SJCRH30 (cell line): ENCODE measurements at regions not wholly inside any gene's neighbourhood (a gene's known extent, or its start where the extent isn't known, plus 50 kb on each side); places are given as distances from the start of the nearest gene placed in this dataset.

Experiments
- DNase-seq, 2 experiments: peaks; one replicate each; pipeline ENCODE4 v3.0.0-alpha.2; 2015 to 2020
- H3K27ac ChIP-seq: fragments of 250-450 bp; sonication (Bioruptor Pico); 2 replicates; pipeline ENCODE4 v1.5.1; 2020; ENCODE audit warnings: mild to moderate bottlenecking, moderate library complexity
- H3K27me3 ChIP-seq: fragments of 250-450 bp; sonication (Bioruptor Pico); 2 replicates; pipeline ENCODE4 v1.5.1; 2020; ENCODE audit warnings: mild to moderate bottlenecking, moderate library complexity
- H3K36me3 ChIP-seq: fragments of 250-450 bp; sonication (Bioruptor Pico); 2 replicates; pipeline ENCODE4 v1.5.1; 2020; ENCODE audit warnings: mild to moderate bottlenecking, moderate library complexity
- H3K4me1 ChIP-seq: fragments of 250-450 bp; sonication (Bioruptor Pico); 2 replicates; pipeline ENCODE4 v1.5.1; 2020; ENCODE audit warnings: mild to moderate bottlenecking, moderate library complexity
- H3K4me3 ChIP-seq: fragments of 250-450 bp; sonication (Bioruptor Pico); 2 replicates; pipeline ENCODE4 v1.5.1; 2020; ENCODE audit warnings: mild to moderate bottlenecking, moderate library complexity
- H3K9me3 ChIP-seq: fragments of 250-450 bp; sonication (Bioruptor Pico); replicated peaks from 2 replicates; pipeline ENCODE4 v1.5.1; 2020; ENCODE audit warnings: mild to moderate bottlenecking, moderate library complexity

DNA sequence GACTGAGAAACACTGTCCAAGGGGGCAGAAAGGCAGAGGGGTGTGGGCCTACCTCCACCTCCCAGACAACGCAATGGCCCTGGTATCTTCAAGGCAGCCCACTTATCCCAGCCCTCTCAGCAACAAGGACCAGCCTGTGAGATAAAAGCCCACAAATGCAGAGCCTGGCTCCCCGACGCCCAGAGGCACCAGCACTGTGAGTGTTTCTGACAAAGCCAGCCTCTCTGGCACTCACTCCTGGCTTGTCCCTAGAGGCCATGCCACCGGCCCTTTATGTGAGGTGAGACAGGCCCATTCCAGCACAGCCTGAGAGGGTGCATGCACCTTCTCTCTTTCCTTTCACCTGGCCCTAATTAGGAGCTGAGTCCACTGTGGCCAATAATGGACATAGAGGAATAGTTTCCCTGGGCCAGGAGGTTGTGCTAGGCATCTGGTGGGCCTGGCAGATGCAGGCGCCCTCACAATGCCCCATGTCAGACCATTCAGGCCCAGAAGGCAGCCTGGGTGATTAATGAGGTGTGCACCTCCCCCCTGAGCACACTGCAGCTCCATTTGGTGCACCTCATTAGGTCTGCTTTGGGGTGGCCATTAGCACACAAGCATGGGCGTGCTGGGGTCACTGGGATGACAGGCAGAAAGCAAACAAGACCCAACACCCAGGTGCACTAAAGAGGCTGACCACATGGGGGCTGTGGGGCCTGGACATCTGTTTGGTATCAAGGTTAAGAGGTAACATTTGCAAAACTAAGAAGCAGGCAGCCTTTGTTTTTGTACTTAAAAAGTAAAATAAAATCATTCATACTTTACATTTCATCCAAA lies 176.0 kb downstream of the MED10 start:
- peak in 1 of 2 experiments; percentile 2 for DNase-seq
- H3K36me3 ChIP-seq: no peaks in the 10 kb centered on the region
- H3K4me3 ChIP-seq: no peak overlapping the region
- H3K27me3 ChIP-seq: no peaks in the 10 kb centered on the region
- no peaks in the 10 kb centered on the region for H3K4me1 ChIP-seq
- H3K27ac ChIP-seq: no peak overlapping the region
- no peaks in the 10 kb centered on the region for H3K9me3 ChIP-seq

DNA sequence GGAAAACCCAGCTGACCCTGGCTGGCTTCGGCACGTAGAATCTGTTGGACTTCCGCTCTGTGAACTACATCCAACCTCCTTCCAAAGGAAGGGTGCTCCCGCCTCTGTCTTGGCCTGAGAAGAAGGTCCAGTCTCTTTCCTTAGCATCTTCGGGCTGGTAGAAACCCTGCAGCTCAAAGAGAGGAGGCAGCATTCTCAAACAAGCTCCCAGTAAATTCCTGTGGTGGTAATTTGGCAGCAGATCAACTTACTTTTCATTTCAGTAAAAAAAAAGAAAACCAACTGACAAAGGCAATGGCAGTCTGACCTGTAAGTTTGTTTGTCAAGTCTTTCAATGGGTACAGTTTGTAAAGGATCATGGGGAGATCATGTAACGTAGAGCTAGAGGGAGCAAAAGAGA lies 176.7 kb downstream of the MED10 start:
- no peaks in the 10 kb centered on the region for H3K36me3 ChIP-seq
- H3K9me3 ChIP-seq: no peaks in the 10 kb centered on the region
- no peaks in the 10 kb centered on the region for H3K4me1 ChIP-seq
- H3K4me3 ChIP-seq: no peak overlapping the region
- DNase-seq: no peak
- no peak overlapping the region for H3K27ac ChIP-seq
- H3K27me3 ChIP-seq: no peaks in the 10 kb centered on the region

DNA sequence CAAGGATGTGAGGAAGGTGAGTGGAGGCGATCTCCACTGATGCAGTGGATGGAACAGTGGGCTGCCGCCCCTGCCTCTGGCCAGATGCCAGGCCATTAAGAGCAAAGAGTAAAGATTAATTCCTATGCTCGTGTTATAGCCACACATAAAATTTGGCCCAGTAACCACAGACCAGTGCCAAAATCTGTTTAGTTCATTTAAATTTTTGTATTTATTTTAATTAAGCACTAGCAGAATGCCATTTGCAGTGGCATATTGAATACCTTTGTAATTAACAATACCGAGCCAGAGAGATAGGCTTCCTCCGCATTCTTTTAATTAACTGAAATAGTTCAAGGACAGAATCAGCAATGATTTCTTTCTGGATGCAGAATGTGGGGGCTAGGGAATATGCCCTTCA lies 179.8 kb downstream of the MED10 start:
- H3K36me3 ChIP-seq: no peaks in the 10 kb centered on the region
- no peaks in the 10 kb centered on the region for H3K27me3 ChIP-seq
- H3K27ac ChIP-seq: no peak overlapping the region
- H3K4me3 ChIP-seq: no peak overlapping the region
- no peak for DNase-seq
- H3K9me3 ChIP-seq: no peaks in the 10 kb centered on the region
- H3K4me1 ChIP-seq: no peaks in the 10 kb centered on the region

DNA sequence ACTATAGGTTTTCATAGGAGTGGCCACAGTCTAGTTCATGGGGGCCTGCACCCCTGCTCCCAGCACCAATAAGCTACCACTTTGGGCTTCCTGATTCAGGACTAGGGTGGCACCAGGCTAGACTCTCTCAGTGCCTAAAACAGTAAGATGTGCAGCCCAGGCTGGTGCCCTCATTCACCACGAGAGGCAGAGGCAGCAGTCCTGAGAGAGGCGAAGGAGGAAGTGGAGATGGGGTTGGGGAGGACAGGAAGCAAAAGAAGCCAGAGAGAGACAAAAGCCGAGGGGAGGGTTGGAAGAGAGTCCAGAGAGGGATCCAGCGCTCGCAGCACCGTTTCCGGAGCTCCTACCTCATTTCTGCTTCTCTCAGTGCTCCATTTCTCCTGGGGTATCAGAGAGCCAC lies 180.9 kb downstream of the MED10 start:
- DNase-seq: no peak
- Histone ChIP-seq H3K27me3 (no peaks in the 10 kb centered on the region), H3K4me1 (no peaks in the 10 kb centered on the region), H3K4me3 (no peak overlapping the region), H3K27ac (no peak overlapping the region), H3K9me3 (no peaks in the 10 kb centered on the region), H3K36me3 (no peaks in the 10 kb centered on the region)

DNA sequence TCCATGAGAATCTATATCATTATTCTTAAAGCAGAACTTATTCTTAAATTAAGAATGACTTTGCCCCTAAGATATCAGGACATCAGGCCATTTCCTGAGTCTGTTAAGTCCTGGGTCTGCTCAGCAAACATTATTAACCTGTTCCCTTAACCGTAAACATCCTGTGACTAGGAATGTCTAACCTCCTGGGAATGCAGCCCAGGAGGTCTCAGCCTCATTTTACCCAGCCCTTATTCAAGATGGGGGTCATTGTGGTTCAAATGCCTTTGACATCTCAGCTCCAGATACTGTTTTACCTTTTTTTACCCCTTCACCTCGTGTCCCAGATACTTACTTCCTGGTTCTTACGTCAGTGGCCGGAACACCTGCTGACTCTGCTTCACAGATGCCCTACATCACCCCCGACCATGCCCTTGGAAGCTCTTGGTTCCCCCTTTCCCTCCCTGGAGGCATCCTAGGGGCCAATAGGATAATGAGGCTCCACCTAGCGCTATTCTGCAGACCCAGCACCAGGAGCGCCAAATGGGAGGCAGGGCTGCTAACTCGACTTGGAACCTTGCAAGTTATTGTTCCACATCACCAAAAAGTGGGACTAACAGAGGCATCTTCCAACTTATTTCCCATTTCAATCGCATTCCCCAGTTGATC lies 182.5 kb downstream of the MED10 start:
- DNase-seq: no peak
- no peaks in the 10 kb centered on the region for H3K36me3 ChIP-seq
- no peak overlapping the region for H3K27ac ChIP-seq
- no peak overlapping the region for H3K4me3 ChIP-seq
- no peaks in the 10 kb centered on the region for H3K9me3 ChIP-seq
- no peaks in the 10 kb centered on the region for H3K4me1 ChIP-seq
- no peaks in the 10 kb centered on the region for H3K27me3 ChIP-seq

DNA sequence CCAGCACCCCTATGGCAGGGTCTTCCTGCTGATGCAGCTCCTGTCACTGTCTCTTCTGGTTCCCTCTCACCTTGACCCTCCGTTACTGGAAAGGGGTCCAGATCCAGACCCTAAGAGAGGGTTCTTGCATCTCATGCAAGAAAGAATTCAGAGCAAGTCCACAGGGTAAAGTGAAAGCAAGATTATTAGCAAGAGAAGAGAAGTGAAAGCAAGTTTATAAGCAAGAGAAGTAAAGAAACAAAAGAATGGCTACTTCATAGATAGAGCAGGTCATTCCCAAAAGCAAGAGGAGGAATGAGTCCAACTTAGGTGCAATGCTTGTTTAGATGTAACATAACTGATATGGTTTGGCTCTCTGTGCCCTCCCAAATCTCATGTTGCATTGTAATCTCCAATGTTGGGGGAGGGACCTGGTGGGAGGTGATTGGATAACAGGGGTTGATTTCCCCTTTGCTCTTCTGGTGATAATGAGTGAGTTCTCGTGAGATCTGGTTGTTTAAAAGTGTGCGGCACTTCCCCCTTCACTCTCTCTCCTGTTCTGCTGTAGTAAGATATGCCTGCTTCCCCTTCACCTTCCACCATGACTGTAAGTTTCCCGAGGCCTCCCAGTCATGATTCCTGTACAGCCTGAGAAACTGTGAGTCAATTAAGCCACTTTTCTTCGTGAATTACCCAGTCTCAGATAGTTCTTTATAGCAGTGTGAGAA lies 183.3 kb downstream of the MED10 start:
- no peak for DNase-seq
- Histone ChIP-seq H3K9me3 (no peaks in the 10 kb centered on the region), H3K36me3 (no peaks in the 10 kb centered on the region), H3K27ac (no peak overlapping the region), H3K27me3 (no peaks in the 10 kb centered on the region), H3K4me1 (no peaks in the 10 kb centered on the region), H3K4me3 (no peak overlapping the region)

DNA sequence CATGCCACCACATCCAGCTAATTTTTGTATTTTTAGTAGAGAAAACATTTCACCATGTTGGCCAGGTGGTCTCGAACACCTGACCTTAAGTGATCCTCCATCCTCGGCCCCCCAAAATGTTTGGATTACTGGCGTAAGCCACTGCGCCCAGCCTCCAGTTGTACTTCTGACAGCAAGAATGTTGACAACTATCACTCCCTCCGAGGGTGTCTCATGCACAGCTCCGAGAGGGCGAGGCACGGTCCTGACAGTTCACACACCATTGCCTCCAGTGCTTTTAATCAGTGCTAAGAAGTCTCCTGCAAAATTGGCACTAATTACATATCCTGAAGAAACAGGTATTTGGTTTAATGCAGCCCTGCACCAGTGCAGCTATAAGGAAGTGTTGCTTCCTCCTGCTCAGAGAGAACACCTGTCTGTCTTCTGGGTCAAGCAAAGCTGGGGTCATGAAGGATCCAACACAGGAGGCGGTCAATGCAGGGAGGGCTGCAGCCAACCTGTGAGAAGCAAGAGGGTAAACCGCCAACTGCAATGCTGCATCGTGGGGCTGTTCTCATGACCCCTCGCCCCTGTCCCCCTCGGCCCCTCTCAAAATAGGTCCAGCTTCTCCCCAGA lies 184.0 kb downstream of the MED10 start:
- no peak overlapping the region for H3K4me3 ChIP-seq
- H3K4me1 ChIP-seq: no peaks in the 10 kb centered on the region
- no peak for DNase-seq
- H3K9me3 ChIP-seq: no peaks in the 10 kb centered on the region
- no peaks in the 10 kb centered on the region for H3K27me3 ChIP-seq
- no peaks in the 10 kb centered on the region for H3K36me3 ChIP-seq
- H3K27ac ChIP-seq: no peak overlapping the region

DNA sequence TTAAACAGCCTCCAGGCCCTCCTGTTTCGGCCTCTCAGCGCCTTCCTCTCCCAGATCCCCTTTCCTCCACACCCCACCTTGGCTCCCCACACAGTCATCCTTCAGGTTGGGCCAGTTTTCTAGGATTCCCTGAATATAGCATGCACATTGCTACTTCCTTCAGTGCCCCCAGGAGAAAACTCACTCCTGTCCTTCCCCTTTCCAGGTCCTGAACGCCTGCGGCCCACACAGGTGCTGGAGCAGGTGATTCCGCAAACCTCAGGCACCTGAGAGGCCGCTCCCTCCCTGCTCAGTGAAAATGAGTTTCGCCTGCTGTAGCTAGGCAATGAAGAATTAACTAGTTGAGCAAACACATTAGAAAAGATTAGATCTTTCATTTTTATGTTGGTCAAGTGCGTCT lies 185.0 kb downstream of the MED10 start:
- H3K27ac ChIP-seq: no peak overlapping the region
- H3K27me3 ChIP-seq: no peaks in the 10 kb centered on the region
- no peaks in the 10 kb centered on the region for H3K4me1 ChIP-seq
- H3K36me3 ChIP-seq: no peaks in the 10 kb centered on the region
- H3K4me3 ChIP-seq: no peak overlapping the region
- H3K9me3 ChIP-seq: no peaks in the 10 kb centered on the region
- DNase-seq: no peak

DNA sequence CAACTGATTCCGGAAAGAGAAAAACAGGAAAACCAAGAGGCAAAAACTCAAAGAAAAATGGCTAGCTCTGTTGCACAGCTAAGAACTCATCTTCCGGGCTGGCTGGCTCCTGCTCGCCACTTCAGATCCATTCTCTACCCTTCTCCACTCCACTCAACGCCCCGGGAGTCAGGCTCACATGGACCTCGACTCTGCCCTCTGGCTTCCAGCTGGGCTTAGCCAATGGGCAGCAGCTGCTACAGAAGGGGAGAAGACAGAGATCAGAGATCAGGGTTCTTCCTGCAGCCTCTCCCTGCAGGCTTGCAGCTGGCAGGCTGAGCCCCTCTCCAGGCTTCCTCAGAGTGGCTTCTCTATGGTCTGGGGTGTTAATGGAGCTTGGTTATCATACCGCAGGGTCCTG lies 187.5 kb downstream of the MED10 start:
- no peak overlapping the region for H3K4me3 ChIP-seq
- H3K27me3 ChIP-seq: no peaks in the 10 kb centered on the region
- DNase-seq: no peak
- no peaks in the 10 kb centered on the region for H3K9me3 ChIP-seq
- no peaks in the 10 kb centered on the region for H3K4me1 ChIP-seq
- H3K27ac ChIP-seq: no peak overlapping the region
- no peaks in the 10 kb centered on the region for H3K36me3 ChIP-seq

DNA sequence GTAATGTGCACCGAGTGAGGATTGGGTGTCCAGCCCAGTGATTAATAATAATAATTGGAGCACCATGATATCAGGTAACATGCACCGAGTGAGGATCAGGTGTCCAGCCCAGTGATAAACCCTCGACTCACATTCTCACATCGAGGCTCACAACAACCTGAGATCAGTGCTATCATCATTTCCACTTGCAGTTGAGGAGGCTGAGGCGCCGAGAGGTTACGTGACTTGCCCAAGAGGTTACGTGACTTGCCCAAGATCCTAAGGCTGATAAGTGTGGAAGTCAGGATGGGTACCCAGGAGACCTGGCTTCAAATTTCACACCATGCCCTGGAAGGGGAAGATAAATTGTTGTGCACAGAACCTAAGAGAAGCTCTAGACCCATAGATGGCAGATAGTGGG lies 189.4 kb downstream of the MED10 start:
- no peaks in the 10 kb centered on the region for H3K9me3 ChIP-seq
- no peak overlapping the region for H3K4me3 ChIP-seq
- no peaks in the 10 kb centered on the region for H3K4me1 ChIP-seq
- no peak overlapping the region for H3K27ac ChIP-seq
- no peaks in the 10 kb centered on the region for H3K36me3 ChIP-seq
- no peaks in the 10 kb centered on the region for H3K27me3 ChIP-seq
- no peak for DNase-seq

DNA sequence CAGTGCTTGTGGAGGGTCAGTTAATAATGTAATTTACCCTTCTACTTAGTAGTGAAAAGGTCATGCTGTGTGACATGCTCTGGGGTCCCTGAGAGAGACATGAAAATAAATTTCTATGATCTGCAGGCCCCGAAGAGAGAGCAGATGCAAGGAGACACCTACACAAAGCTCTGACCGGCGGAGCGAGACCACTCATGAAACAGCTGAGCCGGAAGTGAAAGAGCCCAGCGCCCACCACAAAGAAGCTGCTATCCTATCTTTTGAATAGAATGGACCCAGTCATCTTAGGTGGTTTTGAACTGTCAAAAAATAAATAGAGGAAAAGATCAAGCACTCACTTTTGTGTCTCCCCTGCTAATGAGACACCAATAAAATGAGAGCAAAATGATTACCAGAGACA lies 190.0 kb downstream of the MED10 start:
- Histone ChIP-seq H3K27me3 (no peaks in the 10 kb centered on the region), H3K36me3 (no peaks in the 10 kb centered on the region), H3K4me3 (no peak overlapping the region), H3K27ac (no peak overlapping the region), H3K9me3 (no peaks in the 10 kb centered on the region), H3K4me1 (no peaks in the 10 kb centered on the region)
- peak in 1 of 2 experiments; percentile 29 for DNase-seq

DNA sequence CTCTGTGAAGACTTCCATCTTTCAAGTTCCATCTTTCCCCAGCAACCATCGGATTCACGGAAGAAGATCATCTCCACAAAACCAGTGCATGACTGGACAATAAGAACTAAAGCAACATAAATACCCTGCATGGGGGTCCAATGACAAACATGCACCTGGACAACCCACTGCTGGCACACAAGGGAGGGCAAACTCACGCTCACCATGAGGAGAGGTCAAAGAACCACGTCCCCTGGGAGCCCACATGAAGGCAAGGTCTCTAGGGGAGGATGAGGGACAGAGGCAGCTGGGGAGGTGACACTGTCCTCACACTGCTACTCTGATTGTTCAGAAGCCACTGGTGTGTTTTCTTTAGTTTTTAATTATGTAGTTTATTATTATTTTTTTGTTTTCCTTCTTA lies 190.8 kb downstream of the MED10 start:
- Histone ChIP-seq H3K27me3 (no peaks in the 10 kb centered on the region), H3K4me1 (no peaks in the 10 kb centered on the region), H3K9me3 (no peaks in the 10 kb centered on the region), H3K27ac (no peak overlapping the region), H3K36me3 (no peaks in the 10 kb centered on the region), H3K4me3 (no peak overlapping the region)
- peak; percentile 2 to 18 for DNase-seq

DNA sequence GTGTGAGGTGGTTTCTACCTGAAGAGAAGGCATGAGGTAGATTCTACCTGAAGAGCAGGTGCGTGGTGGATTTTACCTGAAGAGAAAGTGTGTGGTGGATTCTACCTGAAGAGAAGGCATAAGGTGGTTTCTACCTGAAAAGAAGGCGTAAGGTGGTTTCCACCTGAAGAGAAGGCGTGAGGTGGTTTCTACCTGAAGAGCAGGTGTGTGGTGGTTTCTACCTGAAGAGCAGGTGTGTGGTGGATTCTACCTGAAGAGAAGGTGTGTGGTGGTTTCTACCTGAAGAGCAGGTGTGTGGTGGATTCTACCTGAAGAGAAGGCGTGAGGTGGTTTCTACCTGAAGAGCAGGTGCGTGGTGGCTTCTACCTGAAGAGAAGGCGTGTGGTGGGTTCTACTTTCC lies 192.8 kb downstream of the MED10 start:
- no peak overlapping the region for H3K27ac ChIP-seq
- no peaks in the 10 kb centered on the region for H3K27me3 ChIP-seq
- no peaks in the 10 kb centered on the region for H3K36me3 ChIP-seq
- H3K9me3 ChIP-seq: no peaks in the 10 kb centered on the region
- no peaks in the 10 kb centered on the region for H3K4me1 ChIP-seq
- no peak overlapping the region for H3K4me3 ChIP-seq
- DNase-seq: no peak

DNA sequence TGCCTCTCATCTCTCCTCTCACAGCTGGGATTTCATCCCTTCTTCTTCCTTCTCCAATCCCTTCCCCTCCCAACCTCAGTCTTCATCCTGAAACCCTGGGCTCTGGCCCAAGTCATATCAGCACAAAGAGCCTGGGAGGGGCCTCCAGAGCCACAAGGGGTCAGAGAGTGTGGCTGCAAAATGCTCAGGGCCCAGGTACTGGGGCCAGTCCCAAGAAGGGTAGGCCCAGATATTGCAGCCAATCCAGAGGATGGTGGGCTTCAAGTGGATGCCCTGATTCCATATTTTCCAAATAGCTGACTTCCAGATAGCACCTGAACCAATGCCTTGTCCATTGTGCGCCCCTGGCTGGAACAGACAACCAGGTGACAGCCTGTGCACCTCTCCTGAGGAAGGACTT lies 193.9 kb downstream of the MED10 start:
- no peak for DNase-seq
- H3K9me3 ChIP-seq: no peaks in the 10 kb centered on the region
- H3K27ac ChIP-seq: no peak overlapping the region
- no peaks in the 10 kb centered on the region for H3K36me3 ChIP-seq
- H3K4me3 ChIP-seq: no peak overlapping the region
- H3K4me1 ChIP-seq: no peaks in the 10 kb centered on the region
- H3K27me3 ChIP-seq: no peaks in the 10 kb centered on the region
